GM21723 (cell line): ENCODE measurements at regions not wholly inside any gene's neighbourhood (a gene's known extent, or its start where the extent isn't known, plus 50 kb on each side); places are given as distances from the start of the nearest gene placed in this dataset.
"Not testable (repeated sequence)": the region's sequence is repeated elsewhere in the genome, so short reads cannot be mapped to it uniquely, and the experiment has no call there.

Source experiments
- ATAC-seq: cut with Tn5 transposase; IDR thresholded peaks from one replicate; pipeline ENCODE4 v1.9.1; 2021; ENCODE audit warnings: mild to moderate bottlenecking, moderate library complexity; ENCODE audit not compliant: unreplicated experiment

- ATAC-seq = no peak
Observed at GRCh38 chr5:91493086-91493485, 110.0 kb upstream of the ARRDC3 start.

DNA sequence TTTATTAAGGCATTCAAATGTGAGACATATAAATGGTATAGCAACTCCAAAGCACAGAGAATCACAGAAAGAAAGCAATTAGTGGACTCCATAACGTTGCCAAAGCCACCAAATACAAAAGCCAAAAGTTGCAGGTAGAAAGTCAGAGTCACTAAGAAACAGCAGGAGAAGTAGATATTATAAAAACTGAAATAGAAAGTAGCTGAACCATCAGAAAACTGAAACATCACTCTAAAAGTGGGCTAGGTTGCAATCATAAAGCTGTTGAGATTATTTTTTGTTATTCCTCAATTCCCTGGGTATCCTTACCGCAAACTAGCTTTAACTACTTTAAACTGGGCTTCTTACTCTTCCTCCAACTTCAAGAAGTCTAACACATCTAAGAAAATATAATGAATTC is 108.1 kb upstream of the ARRDC3 start:
- no peak for ATAC-seq

DNA sequence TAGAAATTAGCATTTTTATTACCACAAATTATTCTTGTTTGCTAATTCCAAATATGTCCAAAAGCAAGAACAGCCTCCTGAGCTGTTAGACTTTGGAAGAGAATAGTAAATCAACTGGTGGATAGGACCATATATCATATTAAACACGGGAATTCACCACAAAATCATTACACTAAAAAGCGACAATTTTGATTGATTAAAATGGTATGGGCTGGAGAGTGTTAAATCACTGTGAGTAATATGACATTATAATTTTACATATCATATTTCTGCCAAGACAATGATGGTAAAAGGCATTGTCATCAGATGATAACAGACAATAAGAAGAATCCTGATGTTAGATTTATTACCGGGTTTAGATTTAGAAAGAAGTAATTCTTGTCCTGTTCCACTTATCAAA is 107.2 kb upstream of the ARRDC3 start:
- ATAC-seq = no peak

GRCh38 chr5:91487420-91487819 is 104.3 kb upstream of the ARRDC3 start:
- no peak for ATAC-seq

- no peak for ATAC-seq
Observed at GRCh38 chr5:91486638-91487037, 103.5 kb upstream of the ARRDC3 start.

DNA sequence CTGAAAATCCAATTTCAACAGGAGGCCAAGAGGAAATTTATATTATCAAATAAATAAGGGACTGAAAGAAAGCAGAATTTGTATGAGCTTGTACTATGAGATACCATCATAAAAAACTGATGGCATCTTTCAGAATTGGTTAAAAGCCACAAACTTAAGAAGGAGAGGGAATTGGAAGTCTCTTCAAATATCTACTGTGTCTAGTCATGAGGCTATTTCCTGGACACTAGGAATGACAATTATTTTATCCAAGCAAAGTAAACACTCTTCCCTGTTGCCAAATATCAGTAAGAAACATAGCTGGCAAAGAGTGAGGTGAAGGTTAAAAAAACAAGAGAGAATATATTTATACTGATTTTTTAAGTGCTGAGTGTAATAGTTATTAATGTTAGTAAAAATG is 101.5 kb upstream of the ARRDC3 start:
- no peak for ATAC-seq

GRCh38 chr5:91479376-91479775 is 96.3 kb upstream of the ARRDC3 start:
- ATAC-seq = not testable (repeated sequence)

GRCh38 chr5:91478096-91478495 is 95.0 kb upstream of the ARRDC3 start:
- ATAC-seq = no peak

- ATAC-seq = no peak
Observed at GRCh38 chr5:91477408-91477807, 94.3 kb upstream of the ARRDC3 start.

DNA sequence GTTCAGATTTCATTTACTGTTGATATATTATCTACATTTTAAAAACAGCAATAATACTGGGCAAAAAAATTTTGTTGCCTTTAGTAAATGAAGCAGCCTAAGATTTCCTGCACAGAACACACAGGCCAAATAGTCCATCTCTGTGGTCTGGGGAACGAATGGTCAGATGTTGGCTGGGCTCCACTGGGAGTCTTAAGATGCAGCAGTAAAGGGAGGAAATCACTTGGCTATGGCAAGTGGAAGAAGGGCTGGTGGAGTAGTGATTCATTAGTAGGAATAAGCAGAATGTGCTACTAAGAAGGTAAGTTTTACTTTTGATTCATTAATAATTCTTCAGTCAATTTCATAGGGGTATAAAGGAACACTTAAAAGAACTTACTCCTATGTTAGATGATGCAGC is 91.1 kb upstream of the ARRDC3 start:
- ATAC-seq = no peak

- no peak for ATAC-seq
Observed at GRCh38 chr5:91472631-91473030, 89.5 kb upstream of the ARRDC3 start.

DNA sequence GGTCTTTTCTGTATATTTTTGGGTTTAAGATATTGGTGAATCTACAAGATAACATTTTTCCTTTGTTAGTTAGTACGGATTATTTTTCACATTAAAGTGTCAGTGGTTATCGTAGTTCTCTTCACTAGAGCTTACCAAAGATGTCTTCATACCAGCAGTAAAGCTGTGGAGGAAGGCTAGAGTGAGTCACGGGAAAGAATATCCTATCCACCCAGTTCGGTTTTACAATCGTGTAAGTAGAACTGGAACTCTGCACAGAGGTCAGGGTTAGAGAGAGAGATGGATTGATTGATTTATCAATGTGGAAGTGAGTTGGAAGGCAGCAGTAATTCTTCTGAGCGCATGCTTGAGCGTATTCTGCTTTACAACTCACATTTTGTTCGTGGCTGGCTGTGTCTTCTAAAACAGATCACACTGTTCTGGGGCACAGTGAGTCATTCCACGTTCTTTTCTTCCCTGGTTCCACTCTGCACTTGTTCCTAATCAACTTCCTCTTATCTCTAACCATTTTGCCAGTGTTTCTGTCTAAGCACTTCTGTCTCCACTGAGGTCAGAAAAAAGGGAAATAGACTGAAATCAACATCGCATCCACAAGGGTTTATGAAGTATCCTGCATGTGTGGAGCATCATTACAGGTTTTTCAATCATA is 86.5 kb upstream of the ARRDC3 start:
- ATAC-seq = no peak

- no peak for ATAC-seq
Observed at GRCh38 chr5:91468651-91469422, 85.7 kb upstream of the ARRDC3 start.

DNA sequence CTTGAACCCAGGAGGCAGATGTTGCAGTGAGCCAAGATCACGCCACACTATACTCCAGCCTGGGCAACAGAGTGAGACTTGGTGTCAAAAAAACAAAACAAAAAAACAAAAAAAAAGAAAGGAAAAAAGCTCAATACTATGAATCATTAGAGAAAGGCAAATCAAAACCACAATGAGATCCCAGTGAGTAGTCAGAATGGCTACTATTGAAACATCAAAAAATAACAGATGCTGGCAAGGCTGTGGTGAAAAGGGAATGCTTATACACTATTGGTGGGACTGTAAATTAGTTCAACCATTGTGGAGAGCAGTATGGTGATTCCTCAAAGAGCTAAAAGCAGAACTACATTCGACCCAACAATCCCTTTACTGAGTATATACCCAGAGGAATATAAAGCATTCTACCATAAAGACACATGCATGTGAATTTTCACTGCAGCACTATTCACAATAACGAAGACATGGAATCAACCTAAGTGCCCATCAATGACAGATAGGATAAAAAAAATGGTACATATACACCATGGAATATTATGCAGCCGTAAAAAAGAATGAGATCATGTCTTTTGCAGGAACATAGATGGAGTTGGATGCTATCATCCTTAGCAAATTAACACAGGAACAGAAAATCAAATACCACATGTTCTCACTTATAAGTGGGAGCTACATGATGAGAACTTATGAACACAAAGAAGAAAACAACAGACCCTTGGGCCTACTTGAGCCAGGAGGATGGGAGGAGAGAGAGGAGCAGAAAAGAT is 81.9 kb upstream of the ARRDC3 start:
- ATAC-seq = no peak

DNA sequence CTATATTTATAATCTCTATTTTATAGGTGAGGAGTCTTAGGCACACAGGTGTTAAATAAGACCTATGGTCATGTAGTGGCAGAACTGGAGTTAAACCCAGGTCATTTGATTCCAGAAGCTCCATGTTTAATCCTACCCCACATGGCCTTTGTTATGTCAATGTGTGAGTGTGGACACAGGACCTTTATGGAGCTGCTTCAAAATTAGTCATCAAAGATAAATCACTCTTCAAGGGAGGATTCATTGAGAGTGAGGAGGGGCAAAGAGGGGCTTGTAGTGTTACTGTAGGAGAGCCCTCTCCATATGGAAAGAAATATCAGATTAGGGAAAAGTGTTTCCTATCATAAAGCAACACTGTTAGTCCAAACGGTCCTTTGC is 74.6 kb upstream of the ARRDC3 start:
- ATAC-seq = no peak

DNA sequence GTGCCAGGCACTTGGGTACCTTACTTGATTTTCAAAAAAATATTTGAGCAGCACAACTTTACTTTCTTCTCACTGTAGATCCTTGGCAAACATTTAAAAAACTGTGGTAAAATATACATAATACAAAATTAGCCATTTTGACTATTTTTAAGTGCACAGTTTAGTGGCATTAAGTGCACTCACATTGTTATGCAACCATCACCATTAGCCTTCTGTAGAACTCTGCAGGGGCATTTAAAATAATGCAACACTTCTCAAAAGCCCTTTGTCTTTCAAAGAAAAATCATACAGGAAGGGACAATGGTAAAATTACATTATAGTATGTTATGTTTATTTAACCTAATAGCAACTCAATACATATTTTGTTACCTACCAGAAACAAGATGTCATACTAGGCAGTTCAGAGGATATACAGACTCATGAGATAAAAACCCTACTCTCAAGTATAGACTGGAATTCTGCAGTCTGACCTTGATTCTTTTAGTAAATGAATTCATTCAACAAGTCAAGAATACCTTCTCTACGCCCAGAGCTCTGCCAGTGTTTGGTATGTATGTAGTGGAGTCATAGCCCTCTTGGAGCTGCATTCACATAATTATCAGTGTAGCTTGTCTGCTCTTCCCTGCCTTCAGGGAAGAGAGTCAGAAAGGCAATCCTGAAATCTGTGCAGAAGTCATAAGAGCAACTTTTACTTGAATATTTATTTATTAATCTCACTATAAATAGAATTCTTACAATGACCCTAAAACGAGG is 74.0 kb upstream of the ARRDC3 start:
- ATAC-seq = no peak

DNA sequence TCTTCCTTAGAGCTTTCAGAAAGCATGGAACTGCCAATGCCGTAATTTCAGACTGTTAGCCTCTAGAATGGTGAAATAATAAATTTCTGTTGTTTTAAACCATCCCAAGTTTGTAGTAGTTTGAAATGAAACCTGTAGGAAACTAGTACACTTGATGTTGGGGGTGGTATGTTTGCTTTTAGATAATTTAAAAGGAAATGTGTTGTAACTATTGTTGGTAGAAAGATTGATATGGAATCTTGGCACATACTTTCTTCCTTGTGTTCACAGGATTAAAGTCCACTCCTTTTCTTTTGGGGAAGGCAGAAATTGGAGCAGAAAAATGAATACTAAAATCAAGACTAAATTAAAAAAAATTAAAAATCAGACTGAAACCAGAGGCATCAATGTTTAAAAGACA is 66.0 kb upstream of the ARRDC3 start:
- no peak for ATAC-seq

GRCh38 chr5:91448079-91448478 is 65.0 kb upstream of the ARRDC3 start:
- not testable (repeated sequence) for ATAC-seq

GRCh38 chr5:91446880-91447279 is 63.8 kb upstream of the ARRDC3 start:
- ATAC-seq = not testable (repeated sequence)

DNA sequence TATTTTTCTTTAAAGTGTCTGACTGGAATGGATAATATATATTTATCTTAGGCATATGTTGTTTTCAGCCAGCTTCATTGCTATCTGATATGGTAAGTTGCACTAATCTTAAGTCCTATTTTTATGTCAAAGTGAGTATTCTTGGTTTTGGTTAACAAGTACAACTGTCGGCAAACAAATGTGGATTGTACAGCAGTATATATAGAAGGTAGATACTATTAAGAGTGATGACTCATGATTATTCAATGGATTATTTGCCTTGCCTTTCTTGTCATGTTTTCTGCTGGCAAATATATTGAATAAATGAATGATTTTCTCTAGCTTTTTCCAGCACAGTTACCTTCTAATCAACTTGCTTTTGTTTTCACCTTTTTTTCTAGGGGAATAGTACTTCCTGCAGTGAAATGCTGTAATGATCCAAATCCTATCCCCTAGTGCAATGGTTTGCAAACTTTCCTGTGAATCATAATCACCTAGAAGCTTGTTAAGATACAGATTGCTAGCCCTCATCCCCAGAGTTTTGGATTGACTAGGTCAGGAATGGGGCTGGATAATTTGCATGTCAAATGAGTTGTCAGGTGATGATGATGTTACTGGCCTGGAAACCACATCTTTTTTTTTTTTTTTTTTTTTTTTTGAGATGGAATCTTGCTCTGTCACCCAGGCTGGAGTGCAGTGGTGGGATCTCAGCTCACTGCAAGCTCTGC is 60.8 kb upstream of the ARRDC3 start:
- ATAC-seq = no peak

GRCh38 chr5:91443023-91443422 is 59.9 kb upstream of the ARRDC3 start:
- no peak for ATAC-seq
